Astrocyte (in vitro differentiated cells and primary cell): ENCODE measurements at regions not wholly inside any gene's neighbourhood (a gene's known extent, or its start where the extent isn't known, plus 50 kb on each side); places are given as distances from the start of the nearest gene placed in this dataset.

Experiments used
- DNase-seq: peaks from one replicate; pipeline ENCODE4 v3.0.0-alpha.2; 2010; ENCODE audit warnings: low read depth
- FAIRE-seq: peaks from 2 replicates; lab custom pipeline; 2011; peaks lifted over from hg19 to GRCh38; lab: Jason Lieb, UNC
- H2AFZ ChIP-seq: 2 replicates; pipeline ENCODE4 v1.6.0; 2012; ENCODE audit warnings: low read depth, low read length, inconsistent platforms
- H3K27ac ChIP-seq: 2 replicates; pipeline ENCODE4 v1.5.1; 2011; ENCODE audit warnings: low read depth, low read length, inconsistent platforms
- H3K27me3 ChIP-seq: 2 replicates; pipeline ENCODE4 v1.6.0; 2011; ENCODE audit warnings: low read length, inconsistent platforms; ENCODE audit not compliant: insufficient read depth
- H3K36me3 ChIP-seq: 2 replicates; pipeline ENCODE4 v1.5.1; 2011; ENCODE audit warnings: low read length, inconsistent platforms; ENCODE audit not compliant: insufficient read depth
- H3K4me1 ChIP-seq: 2 replicates; pipeline ENCODE4 v1.5.1; 2011; ENCODE audit warnings: low read length, inconsistent platforms; ENCODE audit not compliant: insufficient read depth
- H3K4me2 ChIP-seq: 2 replicates; pipeline ENCODE4 v1.6.0; 2012; ENCODE audit warnings: low read length, inconsistent platforms
- H3K4me3 ChIP-seq: 2 replicates; pipeline ENCODE4 v1.5.1; 2011; ENCODE audit warnings: low read depth, mild to moderate bottlenecking, low read length, inconsistent platforms; ENCODE audit not compliant: insufficient read depth
- H3K79me2 ChIP-seq: 2 replicates; pipeline ENCODE4 v1.6.0; 2012; ENCODE audit warnings: mild to moderate bottlenecking, low read length, inconsistent platforms; ENCODE audit not compliant: insufficient read depth
- H3K9ac ChIP-seq: 2 replicates; pipeline ENCODE4 v1.6.0; 2012; ENCODE audit warnings: mild to moderate bottlenecking, low read length, inconsistent platforms
- H3K9me3 ChIP-seq: 2 replicates; pipeline ENCODE4 v1.5.1; 2012; ENCODE audit warnings: low read depth, mild to moderate bottlenecking, low read length, inconsistent platforms; ENCODE audit not compliant: insufficient read depth
- H4K20me1 ChIP-seq: 2 replicates; pipeline ENCODE4 v1.6.0; 2012; ENCODE audit warnings: low read length, inconsistent platforms; ENCODE audit not compliant: insufficient read depth
- H3K27ac Mint-ChIP-seq: one replicate; pipeline ENCODE4 v1.8.0; 2021; ENCODE audit warnings: mild to moderate bottlenecking, mixed read lengths; ENCODE audit not compliant: unreplicated experiment
- H3K27me3 Mint-ChIP-seq: one replicate; pipeline ENCODE4 v1.8.0; 2021; ENCODE audit warnings: low read depth, mixed read lengths; ENCODE audit not compliant: unreplicated experiment
- H3K36me3 Mint-ChIP-seq: one replicate; pipeline ENCODE4 v1.8.0; 2021; ENCODE audit warnings: low read depth, mixed read lengths; ENCODE audit not compliant: unreplicated experiment
- H3K4me1 Mint-ChIP-seq: one replicate; pipeline ENCODE4 v1.8.0; 2021; ENCODE audit warnings: low read depth, mixed read lengths; ENCODE audit not compliant: unreplicated experiment
- H3K4me3 Mint-ChIP-seq: one replicate; pipeline ENCODE4 v1.8.0; 2021; ENCODE audit warnings: mild to moderate bottlenecking, moderate library complexity, mixed read lengths; ENCODE audit not compliant: unreplicated experiment
- H3K9me3 Mint-ChIP-seq: one replicate; pipeline ENCODE4 v1.8.0; 2021; ENCODE audit warnings: mild to moderate bottlenecking, mixed read lengths; ENCODE audit not compliant: unreplicated experiment
- CTCF ChIP-seq: IDR thresholded peaks from 2 replicates; pipeline ENCODE4 v1.5.1; 2011; ENCODE audit warnings: low read depth, mild to moderate bottlenecking, inconsistent platforms, low read length, moderate library complexity; ENCODE audit not compliant: insufficient read depth
- EZH2 ChIP-seq: IDR thresholded peaks from 2 replicates; pipeline ENCODE4 v1.6.1; 2012; ENCODE audit warnings: mild to moderate bottlenecking, low read length, inconsistent platforms; ENCODE audit not compliant: insufficient read depth

- DNase-seq, result no peak
- Mint-ChIP-seq H3K4me3 (no peak overlapping the region), H3K9me3 (no peaks in the 10 kb centered on the region), H3K36me3 (peaks cover 2% of the 10 kb centered on the region), H3K27me3 (no peaks in the 10 kb centered on the region), H3K27ac (no peak overlapping the region), H3K4me1 (peaks cover 7% of the 10 kb centered on the region)
- no peaks in the 10 kb centered on the region for H3K27me3 ChIP-seq
- no peak overlapping the region for H2AFZ ChIP-seq
- H3K4me1 ChIP-seq, result peaks cover 15% of the 10 kb centered on the region
- no peaks in the 10 kb centered on the region for H3K36me3 ChIP-seq
- no peaks in the 10 kb centered on the region for H3K9me3 ChIP-seq
- no peak overlapping the region for H3K4me3 ChIP-seq
- peaks cover 9% of the 10 kb centered on the region for H4K20me1 ChIP-seq
- no peak for TF ChIP-seq CTCF
- no peak overlapping the region for H3K9ac ChIP-seq
- H3K4me2 ChIP-seq, result no peak overlapping the region
- FAIRE-seq, result no peak
- peaks cover 27% of the 10 kb centered on the region for H3K79me2 ChIP-seq
- H3K27ac ChIP-seq, result no peak overlapping the region
These were observed 204.8 kb downstream of the TANC2 start for GRCh38 chr17:63170795-63171194.

- Histone ChIP-seq H3K36me3 (no peaks in the 10 kb centered on the region), H2AFZ (no peak overlapping the region), H3K4me2 (peak overlapping the region; percentile 58), H3K9ac (peak overlapping the region; percentile 26), H3K4me3 (no peak overlapping the region), H4K20me1 (peaks cover 3% of the 10 kb centered on the region), H3K9me3 (no peaks in the 10 kb centered on the region), H3K79me2 (peaks cover 20% of the 10 kb centered on the region), H3K27me3 (no peaks in the 10 kb centered on the region), H3K27ac (peak overlapping the region; percentile 85), H3K4me1 (peaks cover 15% of the 10 kb centered on the region)
- DNase-seq, result peak; percentile 81
- peak; percentile 70 for FAIRE-seq
- TF ChIP-seq EZH2 (no peak), CTCF (no peak)
- Mint-ChIP-seq H3K27ac (peak overlapping the region; percentile 48), H3K4me3 (no peak overlapping the region), H3K4me1 (peaks cover 7% of the 10 kb centered on the region), H3K9me3 (no peaks in the 10 kb centered on the region), H3K36me3 (peaks cover 2% of the 10 kb centered on the region), H3K27me3 (no peaks in the 10 kb centered on the region)
These were observed 205.7 kb downstream of the TANC2 start for GRCh38 chr17:63171428-63172393.

- no peaks in the 10 kb centered on the region for H3K9me3 ChIP-seq
- DNase-seq (no peak), FAIRE-seq (no peak)
- no peak overlapping the region for H3K4me3 Mint-ChIP-seq
- no peaks in the 10 kb centered on the region for H3K9me3 Mint-ChIP-seq
- no peak overlapping the region for H3K9ac ChIP-seq
- H3K4me2 ChIP-seq, result no peak overlapping the region
- H3K27me3 Mint-ChIP-seq, result no peaks in the 10 kb centered on the region
- H3K4me3 ChIP-seq, result no peak overlapping the region
- H3K27me3 ChIP-seq, result no peaks in the 10 kb centered on the region
- no peaks in the 10 kb centered on the region for H4K20me1 ChIP-seq
- H3K36me3 ChIP-seq, result no peaks in the 10 kb centered on the region
- peaks cover 17% of the 10 kb centered on the region for H3K79me2 ChIP-seq
- peaks cover 15% of the 10 kb centered on the region for H3K4me1 ChIP-seq
- no peak overlapping the region for H3K27ac Mint-ChIP-seq
- peaks cover 7% of the 10 kb centered on the region for H3K4me1 Mint-ChIP-seq
- H2AFZ ChIP-seq, result no peak overlapping the region
- H3K36me3 Mint-ChIP-seq, result peaks cover 4% of the 10 kb centered on the region
- no peak for TF ChIP-seq CTCF
- H3K27ac ChIP-seq, result no peak overlapping the region
These were observed 207.4 kb downstream of the TANC2 start for GRCh38 chr17:63173450-63173849.
